H1 (cell line): ENCODE measurements at regions not wholly inside any gene's neighbourhood (a gene's known extent, or its start where the extent isn't known, plus 50 kb on each side); places are given as distances from the start of the nearest gene placed in this dataset.
A peak's percentile ranks its signal among the peaks of the same experiment; 100 is the strongest.

Source experiments
- CTCF ChIA-PET: fragments of 300-600 bp; sonication (Branson Sonifier 250); formaldehyde crosslinking; loops from one replicate; lab custom pipeline; 2021; ENCODE audit not compliant: partially characterized antibody; lab: Charles Lee
- POLR2A ChIA-PET: fragments of 300-600 bp; sonication (Branson Sonifier 250); formaldehyde crosslinking; loops from one replicate; lab custom pipeline; 2021; ENCODE audit warnings: inconsistent platforms; ENCODE audit not compliant: partially characterized antibody; lab: Charles Lee
- DNase-seq, 2 experiments: peaks; one replicate each; pipeline versions ENCODE4 v3.0.0 to v3.0.0-alpha.2; 2010 to 2022; ENCODE audit warnings: low spot score in 2 of 2, low read depth in 1 of 2, mixed read lengths in 1 of 2
- FAIRE-seq: peaks from 2 replicates; lab custom pipeline; 2011; peaks lifted over from hg19 to GRCh38; lab: Jason Lieb, UNC
- H2AFZ ChIP-seq: 2 replicates; pipeline ENCODE4 v1.8.1; 2012; ENCODE audit warnings: low read length, inconsistent platforms
- H2AK5ac ChIP-seq: 2 replicates; pipeline ENCODE4 v1.6.1; 2013; ENCODE audit warnings: low read depth, low read length
- H2BK120ac ChIP-seq: replicated peaks from 2 replicates; pipeline ENCODE3; 2013; ENCODE audit warnings: low read depth, low read length, inconsistent platforms
- H2BK12ac ChIP-seq: 2 replicates; pipeline ENCODE4 v1.6.1; 2013; ENCODE audit warnings: low read depth, low read length
- H2BK15ac ChIP-seq: 2 replicates; pipeline ENCODE4 v1.6.1; 2013; ENCODE audit warnings: low read length
- H2BK20ac ChIP-seq: 2 replicates; pipeline ENCODE4 v1.6.1; 2013; ENCODE audit warnings: low read length
- H2BK5ac ChIP-seq: 2 replicates; pipeline ENCODE4 v1.6.1; 2013; ENCODE audit warnings: low read depth, low read length
- H3K14ac ChIP-seq: 2 replicates; pipeline ENCODE4 v1.6.1; 2013; ENCODE audit warnings: inconsistent platforms; ENCODE audit not compliant: insufficient read length
- H3K18ac ChIP-seq: 2 replicates; pipeline ENCODE4 v1.6.1; 2013; ENCODE audit warnings: low read length; ENCODE audit errors: extremely low read depth
- H3K23ac ChIP-seq: 2 replicates; pipeline ENCODE4 v1.6.1; 2013; ENCODE audit warnings: inconsistent platforms; ENCODE audit not compliant: insufficient read length
- H3K23me2 ChIP-seq: 2 replicates; pipeline ENCODE4 v1.6.1; 2013; ENCODE audit warnings: low read depth, low read length
- H3K27ac ChIP-seq: 2 replicates; pipeline ENCODE4 v1.6.1; 2011; ENCODE audit warnings: low read depth, low read length, inconsistent platforms
- H3K27me3 ChIP-seq, 4 experiments: replicated peaks in 1 of 4; 1 replicate in 1 of 4; 2 replicates in 3 of 4; pipeline versions ENCODE4 v1.6.1 to v1.8.1; 2011 to 2013; ENCODE audit warnings: low read length in 3 of 4, mild to moderate bottlenecking in 3 of 4, inconsistent platforms in 2 of 4, mixed read lengths in 2 of 4, moderate library complexity in 1 of 4; ENCODE audit not compliant: control insufficient read depth in 3 of 4, insufficient read depth in 3 of 4; ENCODE audit errors: extremely low read depth in 1 of 4
- H3K36me3 ChIP-seq, 4 experiments: 2 replicates each; pipeline versions ENCODE4 v1.6.1 to v1.8.1; 2011 to 2013; ENCODE audit warnings: mild to moderate bottlenecking in 4 of 4, low read length in 3 of 4, moderate library complexity in 2 of 4, control low read depth in 1 of 4, inconsistent platforms in 1 of 4; ENCODE audit not compliant: insufficient read depth in 4 of 4, control insufficient read depth in 2 of 4
- H3K4ac ChIP-seq: replicated peaks from 2 replicates; pipeline ENCODE3; 2013; ENCODE audit warnings: low read length, low read depth, mixed read lengths, inconsistent platforms; ENCODE audit not compliant: insufficient read length
- H3K4me1 ChIP-seq, 4 experiments: replicated peaks in 1 of 4; 1 replicate in 1 of 4; 2 replicates in 3 of 4; pipeline versions ENCODE4 v1.6.1 to v1.8.1; 2011 to 2013; ENCODE audit warnings: low read length in 3 of 4, inconsistent platforms in 2 of 4, mixed read lengths in 1 of 4; ENCODE audit not compliant: insufficient read depth in 4 of 4, control insufficient read depth in 3 of 4
- H3K4me2 ChIP-seq, 2 experiments: 2 replicates each; pipeline versions ENCODE4 v1.6.1 to v1.8.1; 2011 to 2013; ENCODE audit warnings: low read depth in 2 of 2, low read length in 2 of 2, control low read depth in 1 of 2, inconsistent platforms in 1 of 2, mild to moderate bottlenecking in 1 of 2; ENCODE audit not compliant: insufficient read depth in 1 of 2
- H3K4me3 ChIP-seq, 4 experiments: fragments of 200-600, 300-600 bp in 1 of 4; sonication (generic), shearing (Covaris generic), sonication (Bioruptor Twin) in 1 of 4; 2 replicates each; pipeline versions ENCODE4 v1.5.1 to v1.8.1; 2011 to 2016; ENCODE audit warnings: low read length in 4 of 4, low read depth in 3 of 4, control low read depth in 2 of 4, inconsistent platforms in 2 of 4, mild to moderate bottlenecking in 2 of 4, mixed read lengths in 1 of 4, moderate library complexity in 1 of 4; ENCODE audit not compliant: insufficient read depth in 2 of 4; ENCODE audit errors: extremely low read depth in 1 of 4
- H3K56ac ChIP-seq: replicated peaks from 2 replicates; pipeline ENCODE3; 2013; ENCODE audit warnings: low read depth, mild to moderate bottlenecking, mixed read lengths, low read length, inconsistent platforms; ENCODE audit not compliant: insufficient read length
- H3K79me1 ChIP-seq: 2 replicates; pipeline ENCODE4 v1.6.1; 2013; ENCODE audit warnings: low read depth, low read length, control low read depth
- H3K79me2 ChIP-seq, 2 experiments: 2 replicates each; pipeline versions ENCODE4 v1.6.1 to v1.8.1; 2012 to 2013; ENCODE audit warnings: low read length in 2 of 2, mild to moderate bottlenecking in 2 of 2, inconsistent platforms in 1 of 2; ENCODE audit not compliant: insufficient read depth in 2 of 2, control insufficient read depth in 1 of 2
- H3K9ac ChIP-seq, 4 experiments: replicated peaks in 1 of 4; 1 replicate in 1 of 4; 2 replicates in 3 of 4; pipeline versions ENCODE4 v1.6.1 to v1.8.1; 2011 to 2013; ENCODE audit warnings: low read depth in 3 of 4, low read length in 3 of 4, control low read depth in 2 of 4, mild to moderate bottlenecking in 2 of 4, moderate library complexity in 2 of 4, inconsistent platforms in 1 of 4; ENCODE audit errors: extremely low read depth in 1 of 4
- H3K9me3 ChIP-seq, 2 experiments: 2 replicates each; pipeline versions ENCODE4 v1.6.1 to v1.8.1; 2012 to 2013; ENCODE audit warnings: mild to moderate bottlenecking in 2 of 2, moderate library complexity in 2 of 2, control low read depth in 1 of 2, inconsistent platforms in 1 of 2, low read depth in 1 of 2, low read length in 1 of 2, mixed read lengths in 1 of 2; ENCODE audit not compliant: insufficient read depth in 2 of 2
- H4K20me1 ChIP-seq, 2 experiments: replicated peaks in 1 of 2; 2 replicates each; pipeline versions ENCODE3 to v1.8.1; 2011 to 2013; ENCODE audit warnings: inconsistent platforms in 2 of 2, low read length in 2 of 2, mild to moderate bottlenecking in 1 of 2; ENCODE audit not compliant: insufficient read depth in 2 of 2, control insufficient read depth in 1 of 2
- H4K5ac ChIP-seq: 2 replicates; pipeline ENCODE4 v1.6.1; 2013; ENCODE audit warnings: low read length, low read depth, mixed read lengths, inconsistent platforms; ENCODE audit not compliant: insufficient read length
- H4K8ac ChIP-seq: 2 replicates; pipeline ENCODE4 v1.8.0; 2013; ENCODE audit warnings: mild to moderate bottlenecking, moderate library complexity, low read length, inconsistent platforms; ENCODE audit not compliant: insufficient read depth; ENCODE audit errors: extremely low read depth
- H4K91ac ChIP-seq: replicated peaks from 2 replicates; pipeline ENCODE3; 2013; ENCODE audit warnings: low read length, mixed read lengths, inconsistent platforms; ENCODE audit not compliant: insufficient read length
- HDAC6 ChIP-seq: IDR thresholded peaks from one replicate; pipeline ENCODE4 v1.7.1; 2012; ENCODE audit warnings: low read depth, mild to moderate bottlenecking, inconsistent platforms, low read length, moderate library complexity
- MAFK ChIP-seq: IDR thresholded peaks from 2 replicates; pipeline ENCODE4 v1.6.1; 2012; ENCODE audit warnings: low read depth, mild to moderate bottlenecking, improper control_type of control experiment, low read length
- WGBS, 2 experiments: shearing (Covaris generic) in 1 of 2; methylation state at CpG; one replicate each; pipeline versions ENCODE4 v1.1.6 to v1.1.7; 2013 to 2015; ENCODE audit warnings: low lambda C conversion rate in 2 of 2, mixed read lengths in 2 of 2, inconsistent platforms in 1 of 2, low coverage in 1 of 2, missing lambda C conversion rate in 1 of 2; ENCODE audit not compliant: insufficient replicate concordance in 2 of 2, insufficient coverage in 1 of 2, insufficient read length in 1 of 2; ENCODE audit errors: extremely low coverage in 1 of 2, missing lambda C conversion rate in 1 of 2; 5-methylcytosine and 5-hydroxymethylcytosine counted together

DNA sequence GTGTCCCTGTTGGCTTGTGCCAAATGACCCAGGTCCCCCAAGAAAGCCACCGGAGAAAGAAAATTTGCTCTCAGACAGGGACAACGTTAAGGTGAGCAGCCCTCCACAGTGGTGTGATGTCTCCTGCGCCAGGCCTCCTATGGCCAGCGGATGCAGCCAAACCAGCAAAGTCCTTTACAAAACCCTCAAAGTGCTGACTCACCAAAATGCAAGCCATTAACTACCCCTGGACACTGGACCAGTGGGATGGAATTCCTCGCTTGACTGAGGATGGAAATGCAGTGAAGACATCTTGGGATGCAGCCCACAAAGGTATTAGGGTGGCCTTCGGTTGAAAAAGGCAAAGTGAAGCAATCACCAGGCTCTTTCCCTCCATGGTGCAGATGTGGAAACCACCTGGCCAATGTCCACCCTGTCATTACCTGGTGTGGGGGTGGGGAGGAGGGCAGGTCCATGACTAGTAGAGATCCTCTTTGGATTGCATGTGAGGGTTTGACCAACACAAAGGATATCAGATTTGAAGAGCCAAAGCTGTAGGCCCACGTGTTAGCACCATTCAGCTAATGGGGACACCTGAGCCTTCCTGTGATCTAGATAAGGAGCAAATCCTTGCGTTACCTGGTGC lies 127.4 kb upstream of the SLC6A11 start:
- Histone ChIP-seq H2BK12ac (no peak overlapping the region), H3K79me1 (no peaks in the 10 kb centered on the region), H3K36me3 (no peaks in the 10 kb centered on the region), H4K20me1 (no peaks in the 10 kb centered on the region), H4K5ac (no peak overlapping the region), H3K4me1 (no peaks in the 10 kb centered on the region), H3K9ac (no peak overlapping the region), H3K23ac (no peak overlapping the region), H3K18ac (no peak overlapping the region), H4K8ac (no peak overlapping the region), H2AFZ (no peak overlapping the region), H3K4me2 (no peak overlapping the region), H3K9me3 (no peaks in the 10 kb centered on the region), H3K27ac (no peak overlapping the region), H2BK20ac (no peak overlapping the region), H3K4ac (no peak overlapping the region), H3K79me2 (no peaks in the 10 kb centered on the region), H3K4me3 (no peak overlapping the region), H3K14ac (no peak overlapping the region), H2BK15ac (no peak overlapping the region), H3K23me2 (no peaks in the 10 kb centered on the region), H2AK5ac (no peak overlapping the region), H2BK5ac (no peak overlapping the region), H2BK120ac (no peak overlapping the region), H4K91ac (no peak overlapping the region), H3K56ac (no peak overlapping the region), H3K27me3 (peaks cover 0 to 1% (median 0%) of the 10 kb centered on the region in 4 experiments; a peak in 2 of 7 replicates)
- TF ChIP-seq HDAC6 (no peak), MAFK (peak; percentile 61)
- FAIRE-seq, result no peak
- DNase-seq, result no peak
- ChIA-PET CTCF (interaction anchor here (0.6 to 3.7 kb wide), 16 partner anchors 11 to 204 kb away, joined by 3 to 16 read pairs (median 4); no protein-coding TSS in a partner anchor), POLR2A (no interaction called here)
- 92% methylated on average over 8 of the region's 8 CpGs; no CpG with 5 or more reads in 1 of the 2 experiments for WGBS, 2 experiments
